Activated effector memory CD4-positive, alpha-beta T cell treated with anti-CD3 and anti-CD28 coated beads, Interleukin-2, amount 50 U/mL, for 16 hours (primary cell): ENCODE measurements at regions not wholly inside any gene's neighbourhood (a gene's known extent, or its start where the extent isn't known, plus 50 kb on each side); places are given as distances from the start of the nearest gene placed in this dataset.
"Not testable (repeated sequence)": the region's sequence is repeated elsewhere in the genome, so short reads cannot be mapped to it uniquely, and the experiment has no call there.

Experiments
- DNase-seq: peaks from one replicate; pipeline ENCODE4 v3.0.0-alpha.2; 2020

GRCh38 chr2:8343031-8343430 is 338.8 kb upstream of the ID2 start:
- no peak for DNase-seq

- DNase-seq, result no peak
Measured at GRCh38 chr2:8344144-8345097, 337.4 kb upstream of the ID2 start.

- no peak for DNase-seq
Measured at GRCh38 chr2:8345200-8345599, 336.7 kb upstream of the ID2 start.

GRCh38 chr2:8346208-8346607 is 335.6 kb upstream of the ID2 start:
- no peak for DNase-seq

- DNase-seq, result no peak
Measured at GRCh38 chr2:8346706-8347430, 335.0 kb upstream of the ID2 start.

- DNase-seq, result not testable (repeated sequence)
Measured at GRCh38 chr2:8348911-8349310, 332.9 kb upstream of the ID2 start.

GRCh38 chr2:8352296-8352695 is 329.6 kb upstream of the ID2 start:
- no peak for DNase-seq

- no peak for DNase-seq
Measured at GRCh38 chr2:8352989-8353388, 328.9 kb upstream of the ID2 start.

GRCh38 chr2:8355102-8355859 is 326.6 kb upstream of the ID2 start:
- no peak for DNase-seq

- DNase-seq, result no peak
Measured at GRCh38 chr2:8357738-8358518, 323.9 kb upstream of the ID2 start.

- DNase-seq, result no peak
Measured at GRCh38 chr2:8361930-8362329, 319.9 kb upstream of the ID2 start.

GRCh38 chr2:8363161-8363560 is 318.7 kb upstream of the ID2 start:
- no peak for DNase-seq

GRCh38 chr2:8364668-8365067 is 317.2 kb upstream of the ID2 start:
- no peak for DNase-seq

- DNase-seq, result no peak
Measured at GRCh38 chr2:8365331-8365910, 316.4 kb upstream of the ID2 start.

- DNase-seq, result no peak
Measured at GRCh38 chr2:8367833-8368232, 314.0 kb upstream of the ID2 start.

- no peak for DNase-seq
Measured at GRCh38 chr2:8368463-8368862, 313.4 kb upstream of the ID2 start.

- no peak for DNase-seq
Measured at GRCh38 chr2:8369522-8369921, 312.3 kb upstream of the ID2 start.

- no peak for DNase-seq
Measured at GRCh38 chr2:8370258-8370802, 311.5 kb upstream of the ID2 start.

GRCh38 chr2:8371653-8372052 is 310.2 kb upstream of the ID2 start:
- no peak for DNase-seq

GRCh38 chr2:8374782-8375181 is 307.1 kb upstream of the ID2 start:
- DNase-seq, result no peak

GRCh38 chr2:8376603-8377410 is 305.0 kb upstream of the ID2 start:
- DNase-seq, result no peak
